Activated CD4-positive, alpha-beta T cell treated with anti-CD3 and anti-CD28 coated beads, Interleukin-2, amount 10 ng/mL, durations not matched to agents 24 days and 14 days (primary cell): ENCODE measurements at regions not wholly inside any gene's neighbourhood (a gene's known extent, or its start where the extent isn't known, plus 50 kb on each side); places are given as distances from the start of the nearest gene placed in this dataset.
"Not testable (repeated sequence)": the region's sequence is repeated elsewhere in the genome, so short reads cannot be mapped to it uniquely, and the experiment has no call there.

ENCODE experiments used
- DNase-seq: peaks from one replicate; pipeline ENCODE4 v3.0.0; 2022
- H3K27ac Mint-ChIP-seq: one replicate; pipeline ENCODE4 v1.8.0; 2022; ENCODE audit warnings: mild to moderate bottlenecking, mixed read lengths
- H3K27me3 Mint-ChIP-seq: one replicate; pipeline ENCODE4 v1.8.0; 2022; ENCODE audit warnings: mixed read lengths
- H3K36me3 Mint-ChIP-seq: one replicate; pipeline ENCODE4 v1.8.0; 2022; ENCODE audit warnings: low read depth, mild to moderate bottlenecking, mixed read lengths
- H3K4me1 Mint-ChIP-seq: one replicate; pipeline ENCODE4 v1.8.0; 2021; ENCODE audit warnings: mixed read lengths
- H3K4me3 Mint-ChIP-seq: one replicate; pipeline ENCODE4 v1.8.0; 2022; ENCODE audit warnings: mild to moderate bottlenecking, moderate library complexity, mixed read lengths
- H3K9me3 Mint-ChIP-seq: one replicate; pipeline ENCODE4 v1.8.0; 2021; ENCODE audit warnings: mixed read lengths
- intact Hi-C: fragments of 100-400 bp; cut with micrococcal nuclease; formaldehyde crosslinking; loops from one replicate; pipeline ENCODE4 v1.15.1; 2023

DNA sequence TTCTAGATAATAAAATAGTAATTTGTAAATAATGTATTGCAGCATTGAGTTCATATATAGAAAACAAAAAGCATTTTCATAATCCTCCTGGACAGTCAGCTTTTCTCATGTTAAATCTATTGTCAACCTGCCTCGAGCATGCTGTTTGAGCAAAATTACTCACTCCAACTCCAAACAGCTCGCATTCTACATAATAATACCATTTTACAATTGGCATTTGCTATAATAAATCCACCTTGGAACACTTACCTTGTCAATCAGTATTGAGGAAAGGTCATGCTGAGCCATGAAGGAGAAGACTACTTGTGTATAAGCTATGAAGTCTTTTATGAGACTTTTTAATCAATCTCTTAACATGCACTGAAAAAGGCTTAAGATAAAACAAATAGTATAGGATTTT, 682.6 kb downstream of the CBLN4 start:
- H3K4me3 Mint-ChIP-seq, result no peak overlapping the region
- H3K9me3 Mint-ChIP-seq, result peaks cover 9% of the 10 kb centered on the region
- no peaks in the 10 kb centered on the region for H3K4me1 Mint-ChIP-seq
- H3K27me3 Mint-ChIP-seq, result no peaks in the 10 kb centered on the region
- DNase-seq, result no peak
- no peaks in the 10 kb centered on the region for H3K36me3 Mint-ChIP-seq
- no peak overlapping the region for H3K27ac Mint-ChIP-seq
- intact Hi-C loops, result no loop called here

DNA sequence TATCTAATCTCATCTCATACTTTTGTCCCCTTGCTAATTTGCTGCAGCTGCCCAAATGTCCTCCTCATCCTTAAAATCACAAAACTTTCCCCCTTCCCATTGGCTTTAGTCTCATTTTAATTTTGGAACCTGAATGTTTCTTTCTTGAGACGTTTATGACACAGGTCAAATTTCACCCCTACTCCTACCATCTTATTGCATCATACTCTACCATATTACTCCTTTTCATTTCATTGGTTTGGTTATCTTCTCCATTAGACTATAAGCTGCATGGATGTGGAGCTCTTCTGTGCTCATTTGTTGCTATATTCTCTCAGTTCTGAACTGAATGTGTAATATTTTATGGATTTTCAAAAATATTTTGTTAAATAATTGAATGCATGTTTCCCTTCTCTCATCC, 688.6 kb downstream of the CBLN4 start:
- H3K27me3 Mint-ChIP-seq, result no peaks in the 10 kb centered on the region
- H3K9me3 Mint-ChIP-seq, result peaks cover 20% of the 10 kb centered on the region
- no peak for DNase-seq
- H3K4me3 Mint-ChIP-seq, result no peak overlapping the region
- no peaks in the 10 kb centered on the region for H3K36me3 Mint-ChIP-seq
- H3K4me1 Mint-ChIP-seq, result no peaks in the 10 kb centered on the region
- no peak overlapping the region for H3K27ac Mint-ChIP-seq
- intact Hi-C loops, result no loop called here

DNA sequence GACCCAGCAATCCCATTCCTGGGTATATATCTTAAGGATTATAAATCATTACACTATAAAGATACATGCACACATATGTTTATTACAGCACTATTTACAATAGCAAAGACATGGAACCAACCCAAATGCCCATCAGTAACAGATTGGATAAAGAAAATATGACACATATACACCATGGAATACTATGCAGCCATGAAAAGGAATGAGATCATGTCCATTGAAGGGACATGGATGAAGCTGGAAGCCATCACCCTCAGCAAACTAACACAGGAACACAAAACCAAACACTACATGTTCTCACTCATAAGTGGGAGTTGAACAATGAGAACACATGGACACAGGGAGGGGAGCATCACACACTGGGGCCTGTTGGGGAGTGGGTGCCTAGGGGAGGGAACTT, 694.5 kb downstream of the CBLN4 start:
- peaks cover 11% of the 10 kb centered on the region for H3K9me3 Mint-ChIP-seq
- H3K4me1 Mint-ChIP-seq, H3K27ac Mint-ChIP-seq, H3K36me3 Mint-ChIP-seq, H3K4me3 Mint-ChIP-seq, DNase-seq, intact Hi-C loops, H3K27me3 Mint-ChIP-seq: not testable (repeated sequence)

DNA sequence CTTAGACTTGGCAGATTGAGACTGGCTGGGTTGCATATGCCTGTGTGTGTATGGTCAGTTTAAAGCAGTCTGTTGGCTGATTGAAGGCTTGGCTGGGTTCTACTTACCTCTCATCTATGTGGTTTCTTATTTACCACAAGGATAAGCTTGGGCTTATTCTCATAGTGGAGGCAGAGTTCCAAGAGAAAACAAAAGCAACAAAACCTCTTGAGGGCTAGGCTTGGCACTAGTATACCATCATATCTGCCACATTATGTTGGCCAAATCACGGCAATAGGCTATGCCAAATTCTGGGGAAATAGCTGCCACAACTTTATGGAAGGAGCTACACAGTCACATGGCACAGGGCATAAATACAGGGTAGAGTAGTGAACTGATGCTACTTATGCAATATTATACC, 714.1 kb downstream of the CBLN4 start:
- intact Hi-C loops, result no loop called here
- no peak for DNase-seq
- H3K36me3 Mint-ChIP-seq, result no peaks in the 10 kb centered on the region
- H3K4me3 Mint-ChIP-seq, result no peak overlapping the region
- H3K4me1 Mint-ChIP-seq, result no peaks in the 10 kb centered on the region
- peaks cover 4% of the 10 kb centered on the region for H3K9me3 Mint-ChIP-seq
- no peaks in the 10 kb centered on the region for H3K27me3 Mint-ChIP-seq
- no peak overlapping the region for H3K27ac Mint-ChIP-seq

DNA sequence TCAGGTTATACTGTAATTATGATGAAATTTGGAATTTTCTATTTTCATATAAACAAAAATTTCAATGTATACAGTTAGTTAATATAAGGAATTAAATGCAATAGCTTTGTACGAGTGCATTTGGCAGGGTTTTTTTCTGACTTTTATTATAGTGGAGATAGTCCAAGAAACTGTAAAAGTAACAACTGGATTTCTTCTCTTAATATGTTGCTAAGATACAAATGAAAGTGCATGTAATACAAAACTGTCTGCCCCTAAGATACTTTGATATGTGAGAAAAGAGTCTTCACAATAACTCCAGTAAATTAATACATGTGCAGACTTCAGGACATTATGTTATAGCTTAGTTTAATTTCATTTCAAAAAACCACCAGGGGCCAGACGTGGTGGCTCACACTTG, 721.4 kb downstream of the CBLN4 start:
- no peak for DNase-seq
- Mint-ChIP-seq H3K4me3 (no peak overlapping the region), H3K9me3 (peaks cover 7% of the 10 kb centered on the region), H3K27me3 (no peaks in the 10 kb centered on the region), H3K27ac (no peak overlapping the region), H3K4me1 (no peaks in the 10 kb centered on the region), H3K36me3 (no peaks in the 10 kb centered on the region)
- intact Hi-C loops, result no loop called here

DNA sequence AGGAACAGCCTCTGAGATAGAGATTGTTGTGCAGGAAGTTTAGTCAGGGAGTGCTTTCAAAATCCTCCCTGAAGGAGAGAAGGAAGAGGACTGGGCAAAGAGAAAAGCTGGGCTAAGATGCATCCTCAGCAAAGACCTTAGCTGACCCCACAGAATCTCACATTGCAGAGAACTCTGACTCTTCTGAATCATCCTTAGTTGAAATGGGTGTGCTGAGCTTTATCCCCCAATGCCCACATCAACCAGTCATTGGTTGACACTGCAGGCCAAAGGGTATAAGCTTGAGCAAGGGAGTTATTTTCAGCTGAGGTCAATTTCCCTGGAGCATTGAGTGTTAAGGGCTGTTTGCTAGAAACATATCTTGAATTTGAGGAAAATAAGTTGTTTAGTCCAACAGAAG, 732.2 kb downstream of the CBLN4 start:
- intact Hi-C loops, result no loop called here
- H3K36me3 Mint-ChIP-seq, result no peaks in the 10 kb centered on the region
- peaks cover 12% of the 10 kb centered on the region for H3K9me3 Mint-ChIP-seq
- H3K27me3 Mint-ChIP-seq, result no peaks in the 10 kb centered on the region
- H3K4me1 Mint-ChIP-seq, result no peaks in the 10 kb centered on the region
- DNase-seq, result no peak
- H3K27ac Mint-ChIP-seq, result no peak overlapping the region
- no peak overlapping the region for H3K4me3 Mint-ChIP-seq

DNA sequence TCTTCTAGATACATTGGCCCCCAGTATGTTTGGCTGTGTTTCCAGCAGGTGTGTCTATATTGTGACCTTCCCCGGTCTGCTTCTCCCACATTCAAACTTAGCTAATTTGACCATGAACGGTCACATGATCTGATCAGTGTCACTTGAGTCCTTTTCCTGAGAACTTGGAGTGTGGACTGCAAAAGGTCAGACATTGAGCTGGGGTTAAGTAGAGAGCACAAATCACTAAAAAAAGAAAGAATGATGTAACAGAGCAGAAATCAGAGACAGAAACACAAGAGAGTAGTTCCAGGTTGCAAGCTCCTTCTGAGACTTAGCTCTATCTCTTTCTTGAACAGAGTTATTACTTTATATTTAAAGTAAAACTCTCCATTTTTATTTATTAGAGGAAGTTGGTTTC, 733.9 kb downstream of the CBLN4 start:
- no peaks in the 10 kb centered on the region for H3K27me3 Mint-ChIP-seq
- no peaks in the 10 kb centered on the region for H3K4me1 Mint-ChIP-seq
- H3K36me3 Mint-ChIP-seq, result no peaks in the 10 kb centered on the region
- intact Hi-C loops, result no loop called here
- no peak for DNase-seq
- no peak overlapping the region for H3K27ac Mint-ChIP-seq
- peaks cover 6% of the 10 kb centered on the region for H3K9me3 Mint-ChIP-seq
- no peak overlapping the region for H3K4me3 Mint-ChIP-seq

DNA sequence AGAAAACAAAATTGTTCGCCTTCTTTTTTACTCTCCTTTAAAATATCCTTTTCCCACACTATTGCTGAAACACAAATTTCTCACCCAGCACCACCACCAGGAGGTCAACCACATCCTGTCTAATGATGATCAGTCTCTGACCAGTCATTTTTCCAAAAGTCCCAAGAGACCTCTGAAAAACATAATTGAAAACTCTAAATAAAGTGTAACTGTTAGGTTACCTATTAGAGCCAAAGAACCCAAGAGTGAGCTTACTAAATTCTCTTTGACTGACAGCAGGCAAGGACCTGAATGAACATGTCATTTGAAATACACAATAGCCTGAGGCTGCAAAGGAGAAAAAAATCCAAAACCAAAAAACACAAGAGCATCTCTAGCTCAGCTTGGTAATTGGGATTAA, 735.4 kb downstream of the CBLN4 start:
- H3K4me3 Mint-ChIP-seq, result no peak overlapping the region
- no peak for DNase-seq
- H3K9me3 Mint-ChIP-seq, result peaks cover 7% of the 10 kb centered on the region
- no peak overlapping the region for H3K27ac Mint-ChIP-seq
- no peaks in the 10 kb centered on the region for H3K27me3 Mint-ChIP-seq
- no peaks in the 10 kb centered on the region for H3K4me1 Mint-ChIP-seq
- H3K36me3 Mint-ChIP-seq, result no peaks in the 10 kb centered on the region
- intact Hi-C loops, result no loop called here

DNA sequence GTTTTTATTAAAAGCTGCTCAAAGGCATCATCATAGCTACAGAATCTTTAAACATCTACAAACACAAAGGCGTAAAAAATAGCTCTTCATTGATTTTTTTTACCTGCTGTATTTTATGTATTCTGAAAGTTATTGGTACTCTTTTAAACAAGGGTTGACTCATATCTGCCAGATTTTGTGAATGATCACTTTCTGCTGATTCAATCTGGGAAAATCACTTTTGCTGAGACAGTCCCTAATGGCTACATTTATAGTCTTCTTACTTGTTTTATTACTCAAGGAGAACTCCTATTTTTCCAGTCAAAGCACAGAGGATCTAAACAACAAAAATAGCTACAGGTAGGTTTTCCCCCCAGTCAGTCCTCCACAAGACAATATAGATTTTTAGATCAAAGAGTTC, 739.0 kb downstream of the CBLN4 start:
- no peaks in the 10 kb centered on the region for H3K4me1 Mint-ChIP-seq
- H3K4me3 Mint-ChIP-seq, result no peak overlapping the region
- peaks cover 4% of the 10 kb centered on the region for H3K9me3 Mint-ChIP-seq
- DNase-seq, result no peak
- intact Hi-C loops, result no loop called here
- no peaks in the 10 kb centered on the region for H3K36me3 Mint-ChIP-seq
- H3K27ac Mint-ChIP-seq, result no peak overlapping the region
- no peaks in the 10 kb centered on the region for H3K27me3 Mint-ChIP-seq

DNA sequence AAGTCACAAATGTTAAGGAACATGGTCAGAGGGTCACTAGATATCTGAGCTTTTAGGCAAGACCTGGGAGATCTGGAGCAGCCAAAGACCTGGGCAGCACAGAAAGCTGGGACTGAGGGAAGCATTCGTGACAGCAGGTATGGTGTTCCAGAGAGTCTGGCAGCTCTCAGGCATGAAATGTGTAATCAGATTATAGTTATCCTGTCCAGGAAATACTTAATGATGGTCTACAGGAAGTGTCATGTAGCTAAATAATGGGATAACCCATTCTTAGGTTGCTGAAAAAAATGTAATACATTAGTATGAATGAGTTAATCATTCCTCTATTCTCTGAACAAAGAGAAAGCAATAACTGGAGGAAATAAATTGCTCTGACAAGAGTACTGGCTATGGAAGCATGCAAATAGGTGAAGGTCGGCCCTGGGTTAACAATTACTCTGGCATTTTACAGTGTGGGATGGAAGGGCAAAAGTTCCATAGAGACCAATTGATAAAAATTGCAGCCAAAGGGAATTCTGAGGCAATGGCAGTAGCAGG, 740.5 kb downstream of the CBLN4 start:
- Mint-ChIP-seq H3K9me3 (peaks cover 4% of the 10 kb centered on the region), H3K27ac (no peak overlapping the region), H3K27me3 (no peaks in the 10 kb centered on the region), H3K36me3 (no peaks in the 10 kb centered on the region), H3K4me1 (no peaks in the 10 kb centered on the region), H3K4me3 (no peak overlapping the region)
- intact Hi-C loops, result no loop called here
- no peak for DNase-seq

DNA sequence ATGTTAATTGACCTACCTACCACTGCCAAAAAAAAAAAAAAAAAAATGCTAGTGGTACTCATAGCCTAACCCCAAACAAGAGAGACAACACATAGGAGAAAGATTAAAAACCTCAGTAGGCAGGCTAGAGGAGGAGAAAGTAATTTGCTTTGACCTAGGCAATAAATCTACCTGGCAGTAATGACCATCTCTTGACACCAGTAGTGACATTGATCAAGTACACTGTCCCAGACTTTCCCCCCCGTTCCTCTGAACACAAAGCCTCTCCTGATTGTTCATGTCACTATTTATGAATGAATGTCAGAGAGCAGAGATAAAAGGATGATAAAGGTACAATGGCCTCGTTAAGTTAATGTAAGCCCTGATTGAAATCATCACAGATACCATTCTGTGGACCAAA, 746.8 kb downstream of the CBLN4 start:
- no peak overlapping the region for H3K4me3 Mint-ChIP-seq
- no peaks in the 10 kb centered on the region for H3K4me1 Mint-ChIP-seq
- no peak for DNase-seq
- intact Hi-C loops, result no loop called here
- H3K36me3 Mint-ChIP-seq, result no peaks in the 10 kb centered on the region
- H3K27me3 Mint-ChIP-seq, result no peaks in the 10 kb centered on the region
- no peak overlapping the region for H3K27ac Mint-ChIP-seq
- no peaks in the 10 kb centered on the region for H3K9me3 Mint-ChIP-seq

DNA sequence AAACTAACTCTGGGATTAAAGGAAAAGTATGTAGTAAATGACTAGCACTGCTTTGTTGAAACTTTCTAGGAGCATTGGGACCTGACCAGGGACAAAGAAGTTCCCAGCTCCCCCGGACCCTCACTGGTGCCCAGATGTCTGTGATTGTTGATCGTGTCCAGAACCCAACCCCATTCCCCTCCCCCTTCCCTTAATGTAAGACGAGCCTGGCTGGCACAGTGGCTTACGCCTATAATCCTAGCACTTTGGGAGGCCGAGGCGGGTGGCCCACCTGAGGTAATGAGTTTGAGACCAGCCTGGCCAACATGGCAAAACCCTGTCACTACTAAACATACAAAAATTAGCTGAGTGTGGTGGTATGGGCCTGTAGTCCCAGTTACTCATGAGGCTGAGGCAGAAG, 750.3 kb downstream of the CBLN4 start:
- no peak overlapping the region for H3K4me3 Mint-ChIP-seq
- no peaks in the 10 kb centered on the region for H3K27me3 Mint-ChIP-seq
- H3K4me1 Mint-ChIP-seq, result no peaks in the 10 kb centered on the region
- H3K27ac Mint-ChIP-seq, result no peak overlapping the region
- DNase-seq, result no peak
- H3K9me3 Mint-ChIP-seq, result peaks cover 7% of the 10 kb centered on the region
- intact Hi-C loops, result no loop called here
- H3K36me3 Mint-ChIP-seq, result no peaks in the 10 kb centered on the region

DNA sequence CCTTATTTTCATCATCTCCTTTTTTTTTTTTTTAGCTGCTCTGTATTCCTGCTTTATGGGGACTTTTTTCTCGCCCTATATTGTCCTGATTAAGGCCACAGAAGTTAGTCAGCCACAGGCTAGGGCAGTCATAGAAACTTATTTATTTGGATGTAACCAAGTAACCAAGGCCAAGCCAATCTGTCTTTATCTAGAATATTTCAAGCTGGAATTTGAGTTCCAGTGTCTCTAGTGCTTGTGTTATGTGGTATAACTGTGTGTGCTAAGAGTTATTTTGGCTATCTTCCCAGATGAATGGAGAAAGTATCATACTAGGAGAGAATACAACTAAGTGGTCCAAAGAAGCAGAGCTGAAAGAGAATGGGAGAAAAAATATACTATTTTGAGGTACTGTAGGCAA, 751.5 kb downstream of the CBLN4 start:
- H3K27ac Mint-ChIP-seq, result no peak overlapping the region
- H3K4me3 Mint-ChIP-seq, result no peak overlapping the region
- H3K9me3 Mint-ChIP-seq, result peaks cover 7% of the 10 kb centered on the region
- intact Hi-C loops, result no loop called here
- DNase-seq, result no peak
- no peaks in the 10 kb centered on the region for H3K4me1 Mint-ChIP-seq
- H3K36me3 Mint-ChIP-seq, result no peaks in the 10 kb centered on the region
- no peaks in the 10 kb centered on the region for H3K27me3 Mint-ChIP-seq

DNA sequence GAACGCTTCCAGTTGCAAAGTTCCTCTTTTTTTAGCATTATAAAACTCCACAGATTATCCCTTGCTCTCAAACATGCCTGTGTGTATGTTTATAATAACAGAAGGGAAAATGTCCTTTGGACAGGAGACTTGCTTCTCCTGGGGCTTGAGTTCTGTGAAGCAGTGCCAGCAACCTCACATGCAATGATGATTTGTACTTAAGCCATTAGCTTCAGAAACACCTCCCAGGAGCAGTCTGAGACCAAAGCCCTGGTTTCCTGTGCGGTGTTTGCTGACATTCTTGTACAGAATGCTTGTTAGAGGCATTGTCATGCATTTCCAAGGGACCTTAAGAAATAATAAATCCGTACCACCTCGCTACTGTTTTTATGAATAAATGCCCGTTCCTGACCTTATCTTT, 752.8 kb downstream of the CBLN4 start:
- H3K4me3 Mint-ChIP-seq, result no peak overlapping the region
- DNase-seq, result no peak
- no peaks in the 10 kb centered on the region for H3K36me3 Mint-ChIP-seq
- peaks cover 7% of the 10 kb centered on the region for H3K9me3 Mint-ChIP-seq
- intact Hi-C loops, result no loop called here
- H3K4me1 Mint-ChIP-seq, result no peaks in the 10 kb centered on the region
- no peaks in the 10 kb centered on the region for H3K27me3 Mint-ChIP-seq
- H3K27ac Mint-ChIP-seq, result no peak overlapping the region

DNA sequence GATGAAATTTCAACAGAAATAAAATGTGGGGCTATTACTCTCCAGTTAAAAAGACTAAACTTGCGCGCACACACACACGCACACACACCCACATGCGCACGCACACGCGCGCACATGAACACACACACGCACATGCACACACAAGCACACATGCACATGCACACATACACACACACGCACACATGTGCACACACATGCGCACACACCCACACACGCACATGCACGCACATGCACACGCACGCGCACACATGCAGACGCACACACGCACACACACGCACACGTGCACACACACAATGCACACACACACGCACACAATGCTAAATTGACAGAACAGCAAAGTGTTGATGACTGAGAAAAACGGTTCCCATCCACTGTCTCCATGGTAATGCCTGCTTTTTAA, 754.1 kb downstream of the CBLN4 start:
- Mint-ChIP-seq H3K27me3 (no peaks in the 10 kb centered on the region), H3K4me3 (no peak overlapping the region), H3K9me3 (peaks cover 7% of the 10 kb centered on the region), H3K4me1 (no peaks in the 10 kb centered on the region), H3K27ac (no peak overlapping the region), H3K36me3 (no peaks in the 10 kb centered on the region)
- DNase-seq, result no peak
- intact Hi-C loops, result no loop called here
